ENCODE measurements at regions not wholly inside any gene's neighbourhood (a gene's known extent, or its start where the extent isn't known, plus 50 kb on each side); places are given as distances from the start of the nearest gene placed in this dataset.

DNA sequence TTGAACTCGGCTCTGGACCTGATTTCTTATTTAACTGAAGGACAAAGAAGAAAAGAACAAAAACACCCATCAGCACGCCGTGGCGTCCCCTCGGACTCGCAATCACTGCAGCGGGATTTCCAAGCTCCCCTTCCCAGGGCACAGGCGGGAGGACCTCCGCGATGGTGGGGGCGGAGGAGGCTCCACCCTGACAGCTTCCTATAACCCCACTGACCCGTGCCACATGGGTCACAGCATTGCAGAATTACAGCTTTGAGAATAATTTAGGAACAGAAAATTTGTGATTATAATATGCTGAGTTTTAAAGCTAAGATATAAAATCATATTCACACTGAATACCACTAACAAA is 129.7 kb upstream of the SEC61G start:
- H3K27ac ChIP-seq, result no peak overlapping the region
- no peaks in the 10 kb centered on the region for H3K36me3 ChIP-seq
- H3K4me3 ChIP-seq, result peak overlapping the region; percentile 31
- H3K27me3 ChIP-seq, result no peaks in the 10 kb centered on the region
- TF ChIP-seq EP300 (IDR thresholded peaks at IDR 0.05), result no peak
- TF ChIP-seq POLR2A (IDR thresholded peaks at IDR 0.05), result no peak
- TF ChIP-seq POLR2AphosphoS5 (IDR thresholded peaks at IDR 0.05), result no peak
- TF ChIP-seq, protein P1, sequence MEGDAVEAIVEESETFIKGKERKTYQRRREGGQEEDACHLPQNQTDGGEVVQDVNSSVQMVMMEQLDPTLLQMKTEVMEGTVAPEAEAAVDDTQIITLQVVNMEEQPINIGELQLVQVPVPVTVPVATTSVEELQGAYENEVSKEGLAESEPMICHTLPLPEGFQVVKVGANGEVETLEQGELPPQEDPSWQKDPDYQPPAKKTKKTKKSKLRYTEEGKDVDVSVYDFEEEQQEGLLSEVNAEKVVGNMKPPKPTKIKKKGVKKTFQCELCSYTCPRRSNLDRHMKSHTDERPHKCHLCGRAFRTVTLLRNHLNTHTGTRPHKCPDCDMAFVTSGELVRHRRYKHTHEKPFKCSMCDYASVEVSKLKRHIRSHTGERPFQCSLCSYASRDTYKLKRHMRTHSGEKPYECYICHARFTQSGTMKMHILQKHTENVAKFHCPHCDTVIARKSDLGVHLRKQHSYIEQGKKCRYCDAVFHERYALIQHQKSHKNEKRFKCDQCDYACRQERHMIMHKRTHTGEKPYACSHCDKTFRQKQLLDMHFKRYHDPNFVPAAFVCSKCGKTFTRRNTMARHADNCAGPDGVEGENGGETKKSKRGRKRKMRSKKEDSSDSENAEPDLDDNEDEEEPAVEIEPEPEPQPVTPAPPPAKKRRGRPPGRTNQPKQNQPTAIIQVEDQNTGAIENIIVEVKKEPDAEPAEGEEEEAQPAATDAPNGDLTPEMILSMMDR (IDR thresholded peaks at IDR 0.05), result no peak
- DNase-seq (ENCODE audit: low spot score in 2 of 2), result no peak
- H3K9me3 ChIP-seq, result no peaks in the 10 kb centered on the region
- 10% methylated on average over 11 of the region's 12 CpGs for WGBS
- peaks cover 5% of the 10 kb centered on the region for H3K4me1 ChIP-seq

DNA sequence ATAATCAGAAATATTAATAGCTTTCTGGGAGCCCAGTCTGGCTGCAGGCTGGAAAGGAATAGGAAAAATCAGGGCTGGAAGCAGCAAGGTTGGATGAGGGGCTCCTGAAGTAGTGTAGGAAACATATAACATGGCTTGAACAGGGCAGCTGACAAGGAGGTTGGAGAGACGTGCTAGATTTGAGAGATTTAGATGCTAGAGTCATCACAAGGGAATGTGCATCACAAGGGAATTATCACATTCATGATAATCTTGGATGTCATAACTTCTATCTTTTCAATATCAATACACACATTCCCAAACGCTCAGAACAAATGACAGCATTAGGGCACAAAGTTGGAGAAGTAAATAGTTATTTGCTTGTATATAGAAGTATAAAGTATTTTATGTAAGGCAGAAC is 120.9 kb upstream of the EGFR start:
- peak overlapping the region; percentile 56 for H3K27ac ChIP-seq
- TF ChIP-seq POLR2AphosphoS5 (IDR thresholded peaks at IDR 0.05), result no peak
- no peak for TF ChIP-seq POLR2A (IDR thresholded peaks at IDR 0.05)
- no peak for TF ChIP-seq EP300 (IDR thresholded peaks at IDR 0.05)
- TF ChIP-seq, protein P1 (IDR thresholded peaks at IDR 0.05), result no peak
- no peaks in the 10 kb centered on the region for H3K27me3 ChIP-seq
- no peaks in the 10 kb centered on the region for H3K36me3 ChIP-seq
- 48% methylated on average over 2 of the region's 2 CpGs for WGBS
- H3K9me3 ChIP-seq, result no peaks in the 10 kb centered on the region
- H3K4me3 ChIP-seq, result no peak overlapping the region
- H3K4me1 ChIP-seq, result no peaks in the 10 kb centered on the region
- DNase-seq (ENCODE audit: low spot score in 2 of 2), result no peak

DNA sequence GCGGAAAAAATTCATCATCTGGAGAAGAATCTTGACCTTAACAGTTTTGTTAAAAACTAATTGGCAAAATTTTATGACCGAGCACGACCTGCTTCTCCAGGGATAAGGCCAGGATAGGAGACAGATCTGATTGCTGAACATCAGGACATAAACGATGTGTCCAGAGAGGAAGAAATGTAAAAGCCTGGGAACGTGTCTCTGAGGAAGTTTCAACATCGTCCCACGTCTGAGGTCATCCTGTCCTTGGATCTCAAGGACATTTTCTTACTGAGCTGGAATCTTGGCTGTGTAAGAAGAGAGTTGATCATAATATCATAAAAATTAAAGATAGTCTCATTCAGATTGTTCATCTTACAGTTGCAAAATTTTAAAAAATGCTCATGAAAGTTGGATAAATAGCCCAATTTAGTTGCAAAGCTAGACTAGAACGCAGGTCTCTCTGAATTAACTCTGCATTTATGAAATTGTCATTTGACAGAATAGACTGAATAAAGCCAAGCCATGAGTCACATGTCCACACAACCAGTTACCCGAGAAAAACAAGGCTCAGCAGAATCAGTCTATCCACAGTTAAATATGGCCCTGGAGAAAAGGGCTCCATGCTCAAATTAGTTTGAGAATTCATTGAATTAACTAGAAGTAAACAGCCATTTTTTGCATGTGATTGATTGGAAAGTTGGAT is 120.0 kb upstream of the EGFR start:
- Histone ChIP-seq H3K9me3 (no peaks in the 10 kb centered on the region), H3K27me3 (no peaks in the 10 kb centered on the region), H3K36me3 (no peaks in the 10 kb centered on the region), H3K4me3 (no peak overlapping the region), H3K4me1 (no peaks in the 10 kb centered on the region), H3K27ac (peak overlapping the region; percentile 56)
- DNase-seq (ENCODE audit: low spot score in 2 of 2), result peak in 1 of 2 donors; percentile 72
- TF ChIP-seq POLR2AphosphoS5 (IDR thresholded peaks at IDR 0.05) (peak in 2 of 3 donors; percentile 11 to 47), EP300 (IDR thresholded peaks at IDR 0.05) (no peak), POLR2A (IDR thresholded peaks at IDR 0.05) (no peak)
- WGBS, result 57% methylated on average over 9 of the region's 9 CpGs

DNA sequence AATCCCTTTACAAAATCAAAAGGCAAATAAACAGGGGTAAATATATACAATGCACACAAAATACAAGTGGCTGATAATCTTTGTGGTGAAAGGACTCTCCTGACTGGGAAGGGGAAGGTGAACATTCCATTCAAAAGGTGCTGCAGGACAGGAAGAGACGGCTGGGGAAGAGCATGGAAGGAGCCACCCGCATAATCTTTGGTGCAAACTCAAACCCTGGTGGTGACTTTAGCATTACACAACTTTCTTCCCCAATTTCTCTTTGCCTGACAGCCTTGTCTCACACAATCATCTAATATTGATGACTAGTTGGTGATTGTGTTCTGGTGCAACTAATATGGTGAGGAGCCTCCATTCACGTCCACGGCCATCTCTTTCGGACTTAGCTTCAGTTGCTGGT is 117.0 kb upstream of the EGFR start:
- H3K4me3 ChIP-seq, result no peak overlapping the region
- H3K9me3 ChIP-seq, result no peaks in the 10 kb centered on the region
- no peak overlapping the region for H3K27ac ChIP-seq
- H3K36me3 ChIP-seq, result no peaks in the 10 kb centered on the region
- WGBS, result 94% methylated on average over 5 of the region's 5 CpGs
- no peak for DNase-seq (ENCODE audit: low spot score in 2 of 2)
- TF ChIP-seq POLR2A (IDR thresholded peaks at IDR 0.05) (no peak), POLR2AphosphoS5 (IDR thresholded peaks at IDR 0.05) (no peak), EP300 (IDR thresholded peaks at IDR 0.05) (no peak)
- TF ChIP-seq, protein P1 (IDR thresholded peaks at IDR 0.05), result no peak
- H3K27me3 ChIP-seq, result no peaks in the 10 kb centered on the region
- H3K4me1 ChIP-seq, result no peaks in the 10 kb centered on the region

DNA sequence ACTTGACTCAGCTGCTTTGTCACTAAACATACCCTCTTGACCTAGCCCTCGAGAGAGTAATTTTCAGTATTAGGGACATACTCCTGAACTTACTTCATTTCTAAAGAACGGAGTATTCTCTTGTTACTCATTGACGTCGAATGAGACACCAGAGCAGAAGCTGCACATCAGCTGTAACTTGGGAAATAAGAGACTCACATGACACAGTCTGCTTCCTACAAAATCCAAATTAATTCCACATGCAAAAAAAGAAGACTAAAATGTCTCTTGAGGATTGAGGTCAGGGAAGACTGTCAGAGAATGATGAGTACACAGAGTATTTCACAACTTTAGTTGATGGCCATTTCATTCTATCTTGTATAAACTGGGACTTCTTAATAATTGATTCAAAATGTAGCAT is 114.7 kb upstream of the EGFR start:
- H3K36me3 ChIP-seq, result no peaks in the 10 kb centered on the region
- no peaks in the 10 kb centered on the region for H3K9me3 ChIP-seq
- no peak for DNase-seq (ENCODE audit: low spot score in 2 of 2)
- no peaks in the 10 kb centered on the region for H3K27me3 ChIP-seq
- peak overlapping the region; percentile 59 for H3K27ac ChIP-seq
- TF ChIP-seq, protein P1 (IDR thresholded peaks at IDR 0.05), result no peak
- TF ChIP-seq POLR2AphosphoS5 (IDR thresholded peaks at IDR 0.05), result peak in 2 of 3 donors; percentile 75 to 88
- H3K4me3 ChIP-seq, result no peak overlapping the region
- H3K4me1 ChIP-seq, result no peaks in the 10 kb centered on the region
- WGBS, result 65% methylated on average over 4 of the region's 4 CpGs

DNA sequence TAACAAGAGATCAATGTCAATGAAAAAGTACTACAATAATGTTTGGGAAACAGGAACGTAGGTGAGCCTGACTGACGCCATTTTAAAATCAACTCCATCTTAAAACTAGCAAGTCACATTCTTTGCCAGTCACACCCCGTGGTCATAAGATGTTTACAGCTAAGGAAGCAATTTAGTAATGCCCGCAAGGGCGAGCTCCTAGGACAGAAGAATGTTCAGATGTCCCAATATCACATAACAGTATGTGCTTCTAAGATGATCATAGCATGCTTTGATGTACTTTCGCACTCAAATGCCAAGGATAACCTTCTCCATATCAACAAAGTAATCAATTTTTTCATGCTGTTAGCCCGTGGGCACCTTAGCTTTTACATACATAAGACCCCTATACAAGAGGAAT is 113.8 kb upstream of the EGFR start:
- Histone ChIP-seq H3K9me3 (no peaks in the 10 kb centered on the region), H3K36me3 (no peaks in the 10 kb centered on the region), H3K27ac (peak overlapping the region; percentile 59), H3K4me1 (no peaks in the 10 kb centered on the region), H3K27me3 (no peaks in the 10 kb centered on the region), H3K4me3 (no peak overlapping the region)
- TF ChIP-seq POLR2AphosphoS5 (IDR thresholded peaks at IDR 0.05), result peak in 1 of 3 donors; percentile 15
- TF ChIP-seq, protein P1 (IDR thresholded peaks at IDR 0.05), result no peak
- no peak for TF ChIP-seq POLR2A (IDR thresholded peaks at IDR 0.05)
- 83% methylated on average over 7 of the region's 7 CpGs for WGBS
- no peak for DNase-seq (ENCODE audit: low spot score in 2 of 2)

Data from suprapubic skin (tissue), 4 donors.